Subcutaneous abdominal adipose tissue (tissue), 5 donors: ENCODE measurements at regions not wholly inside any gene's neighbourhood (a gene's known extent, or its start where the extent isn't known, plus 50 kb on each side); places are given as distances from the start of the nearest gene placed in this dataset.

Experiments used
- H3K27ac ChIP-seq: one replicate; pipeline ENCODE4 v1.7.0; 2013; ENCODE audit warnings: low read depth, mild to moderate bottlenecking, inconsistent platforms, low read length, moderate library complexity
- H3K27me3 ChIP-seq, 5 donors: one replicate each; pipeline ENCODE4 v1.7.0; 2013; ENCODE audit warnings: low read length in 5 of 5, inconsistent platforms in 1 of 5; ENCODE audit not compliant: control insufficient read depth in 5 of 5, insufficient read depth in 4 of 5
- H3K36me3 ChIP-seq, 5 donors: one replicate each; pipeline ENCODE4 v1.7.0; 2013; ENCODE audit warnings: low read length in 5 of 5; ENCODE audit not compliant: control insufficient read depth in 5 of 5, insufficient read depth in 5 of 5
- H3K4me1 ChIP-seq, 5 donors: one replicate each; pipeline ENCODE4 v1.7.0; 2013; ENCODE audit warnings: low read length in 5 of 5, mild to moderate bottlenecking in 3 of 5, moderate library complexity in 1 of 5; ENCODE audit not compliant: control insufficient read depth in 5 of 5, insufficient read depth in 5 of 5
- H3K4me3 ChIP-seq, 5 donors: one replicate each; pipeline ENCODE4 v1.7.0; 2013; ENCODE audit warnings: low read length in 5 of 5, low read depth in 1 of 5
- H3K9ac ChIP-seq, 5 donors: one replicate each; pipeline ENCODE4 v1.7.0; 2013; ENCODE audit warnings: low read length in 5 of 5, mild to moderate bottlenecking in 4 of 5, moderate library complexity in 3 of 5
- H3K9me3 ChIP-seq, 5 donors: one replicate each; pipeline ENCODE4 v1.7.0; 2013; ENCODE audit warnings: low read length in 5 of 5; ENCODE audit not compliant: control insufficient read depth in 5 of 5
- donor health status: healthy.
- donor health status: healthy.
- donor health status: healthy.
- donor health status: healthy.
- donor health status: healthy.

DNA sequence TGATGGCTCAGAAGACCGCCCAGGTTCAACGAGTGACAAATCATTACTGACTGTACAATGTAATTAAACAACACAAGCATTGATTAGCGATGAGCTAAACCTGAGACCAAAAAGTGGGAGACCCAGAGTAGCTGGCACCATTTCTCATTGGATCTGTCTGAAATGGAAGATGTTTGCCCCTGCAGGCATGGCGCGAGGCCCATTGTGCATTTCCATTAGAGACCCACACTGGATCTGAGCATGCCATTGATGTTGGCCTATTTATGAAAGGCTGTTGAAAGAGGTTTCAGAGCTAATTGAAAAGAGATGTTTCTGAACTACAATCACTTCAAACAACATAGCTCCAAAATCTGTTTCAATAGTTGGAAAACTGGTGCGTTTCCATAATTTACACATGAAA is 196.7 kb downstream of the TFAP2B start:
- Histone ChIP-seq H3K4me1 (no peaks in the 10 kb centered on the region), H3K36me3 (no peaks in the 10 kb centered on the region), H3K9me3 (no peaks in the 10 kb centered on the region), H3K27me3 (no peaks in the 10 kb centered on the region), H3K27ac (no peak overlapping the region), H3K4me3 (no peak overlapping the region), H3K9ac (no peak overlapping the region)

DNA sequence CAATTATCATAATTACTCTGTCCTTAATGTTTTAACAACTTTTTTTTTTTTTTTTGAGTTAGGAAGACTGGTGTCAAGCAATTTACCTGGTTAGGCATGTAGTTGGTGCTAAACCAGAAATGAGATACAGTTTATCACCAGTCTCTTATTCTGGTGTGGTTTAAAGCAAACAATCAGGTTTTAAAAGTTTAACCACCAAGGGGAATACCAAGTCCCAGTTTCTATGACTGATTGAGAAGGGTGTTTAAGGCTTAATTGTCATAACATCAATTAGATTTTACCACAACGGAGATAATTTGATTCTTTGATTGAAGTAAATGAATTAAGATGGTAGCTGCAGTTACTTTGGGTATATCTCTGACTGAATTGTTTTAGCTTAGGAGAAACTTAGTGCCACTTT is 197.8 kb downstream of the TFAP2B start:
- Histone ChIP-seq H3K9ac (no peak overlapping the region), H3K27me3 (no peaks in the 10 kb centered on the region), H3K36me3 (no peaks in the 10 kb centered on the region), H3K4me1 (peaks cover 0 to 7% (median 0%) of the 10 kb centered on the region in 5 donors), H3K27ac (no peak overlapping the region), H3K4me3 (no peak overlapping the region), H3K9me3 (no peaks in the 10 kb centered on the region)

DNA sequence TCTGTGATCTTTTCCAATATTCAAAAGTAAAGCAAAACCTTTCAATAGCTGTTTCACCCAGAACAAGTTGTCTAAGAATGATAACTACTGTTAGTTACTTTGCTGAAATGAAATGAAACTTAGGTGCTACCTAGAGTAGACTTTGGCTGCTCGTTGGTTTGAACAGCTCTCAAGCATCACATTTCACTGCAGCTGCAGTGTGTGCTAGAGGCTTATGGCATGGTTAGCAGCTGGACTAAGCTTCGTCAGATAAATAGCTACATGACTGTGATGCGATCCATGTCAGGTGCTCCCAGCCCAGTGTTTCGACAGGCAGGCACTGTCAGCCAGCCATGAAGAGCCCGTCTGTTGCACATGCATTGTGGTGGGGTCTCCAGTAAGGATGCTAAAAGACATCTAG is 201.1 kb downstream of the TFAP2B start:
- H3K4me1 ChIP-seq = peaks cover 0 to 7% (median 0%) of the 10 kb centered on the region in 5 donors
- H3K27me3 ChIP-seq = no peaks in the 10 kb centered on the region
- H3K9me3 ChIP-seq = no peaks in the 10 kb centered on the region
- H3K36me3 ChIP-seq = no peaks in the 10 kb centered on the region
- H3K9ac ChIP-seq = no peak overlapping the region
- H3K4me3 ChIP-seq = no peak overlapping the region
- H3K27ac ChIP-seq = no peak overlapping the region

DNA sequence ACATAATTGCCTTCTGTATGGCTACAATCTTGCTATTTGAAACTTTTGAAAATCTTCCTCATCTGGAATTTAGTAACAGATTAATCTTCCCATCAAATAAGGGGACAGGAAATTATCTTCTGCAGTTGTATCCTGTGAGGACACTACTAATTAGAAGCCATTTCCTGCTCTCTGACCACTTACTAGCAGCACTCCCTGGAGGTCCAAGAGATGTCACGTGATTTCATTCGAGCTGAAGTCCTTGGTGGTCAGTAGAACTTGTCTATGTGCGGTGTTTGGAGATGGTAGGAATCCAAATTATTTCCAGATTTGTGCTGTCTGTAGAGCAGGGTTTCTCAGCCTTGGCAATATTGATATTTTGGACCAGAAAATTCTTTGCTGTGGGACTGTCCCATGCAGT is 202.5 kb downstream of the TFAP2B start:
- Histone ChIP-seq H3K9me3 (no peaks in the 10 kb centered on the region), H3K4me3 (no peak overlapping the region), H3K36me3 (no peaks in the 10 kb centered on the region), H3K27ac (no peak overlapping the region), H3K27me3 (no peaks in the 10 kb centered on the region), H3K4me1 (peaks cover 0 to 7% (median 0%) of the 10 kb centered on the region in 5 donors), H3K9ac (no peak overlapping the region)

DNA sequence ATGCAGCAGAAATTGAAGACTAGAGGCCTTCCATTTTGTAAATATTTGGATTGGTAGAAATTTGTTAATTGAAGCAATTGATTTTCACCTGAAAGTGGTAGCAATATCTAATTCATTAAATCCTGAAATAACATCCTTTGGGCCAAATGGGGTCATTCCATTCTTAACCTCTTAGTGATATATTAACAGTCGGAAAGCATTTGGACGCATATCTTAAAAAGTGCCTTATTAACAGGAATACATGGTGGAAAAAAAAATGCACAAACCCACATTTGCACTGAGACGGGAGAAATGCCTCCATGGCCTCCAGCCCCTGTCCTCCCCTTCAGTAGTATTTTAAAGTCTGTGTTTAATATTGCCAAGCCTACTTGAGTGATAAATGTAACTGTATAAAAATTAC is 205.5 kb downstream of the TFAP2B start:
- H3K4me1 ChIP-seq = peaks cover 0 to 7% (median 0%) of the 10 kb centered on the region in 5 donors
- H3K27ac ChIP-seq = no peak overlapping the region
- no peaks in the 10 kb centered on the region for H3K27me3 ChIP-seq
- H3K9me3 ChIP-seq = no peaks in the 10 kb centered on the region
- no peak overlapping the region for H3K4me3 ChIP-seq
- no peak overlapping the region for H3K9ac ChIP-seq
- no peaks in the 10 kb centered on the region for H3K36me3 ChIP-seq

DNA sequence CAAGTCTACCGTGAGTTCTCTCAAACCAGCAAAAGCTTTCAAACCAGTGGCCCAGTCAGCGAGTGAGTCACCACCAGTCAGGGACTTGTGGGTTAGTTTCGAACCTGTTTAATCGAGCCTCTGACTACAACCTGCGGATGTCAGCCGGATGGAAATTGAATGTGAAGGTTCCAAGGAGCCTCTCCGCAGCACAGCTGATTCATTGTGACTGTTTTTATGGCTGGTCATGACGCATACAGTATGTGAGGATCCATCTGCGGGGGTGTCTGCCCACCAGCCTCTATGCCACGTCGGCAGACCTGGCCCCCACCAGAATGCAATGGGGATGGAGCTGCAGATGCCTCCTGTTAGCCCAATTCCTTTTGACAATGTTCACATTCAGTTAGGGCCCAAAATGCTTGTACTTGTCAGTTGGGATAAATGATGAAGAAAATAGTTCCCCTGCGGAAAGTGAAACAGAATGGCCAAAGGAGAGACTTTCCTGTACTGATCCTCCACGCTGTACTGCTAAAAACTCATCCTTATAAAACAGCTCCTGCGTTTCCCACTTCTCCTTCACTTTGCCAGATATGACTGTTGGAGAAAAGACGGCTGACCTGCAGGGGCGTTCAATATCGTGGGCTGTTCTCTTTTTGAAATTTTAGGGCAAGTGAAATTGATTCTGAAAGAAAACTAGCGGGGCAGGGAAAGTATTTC is 206.6 kb downstream of the TFAP2B start:
- Histone ChIP-seq H3K9ac (no peak overlapping the region), H3K4me3 (no peak overlapping the region), H3K4me1 (peaks cover 0 to 7% (median 0%) of the 10 kb centered on the region in 5 donors), H3K27me3 (no peaks in the 10 kb centered on the region), H3K36me3 (no peaks in the 10 kb centered on the region), H3K27ac (no peak overlapping the region), H3K9me3 (no peaks in the 10 kb centered on the region)

DNA sequence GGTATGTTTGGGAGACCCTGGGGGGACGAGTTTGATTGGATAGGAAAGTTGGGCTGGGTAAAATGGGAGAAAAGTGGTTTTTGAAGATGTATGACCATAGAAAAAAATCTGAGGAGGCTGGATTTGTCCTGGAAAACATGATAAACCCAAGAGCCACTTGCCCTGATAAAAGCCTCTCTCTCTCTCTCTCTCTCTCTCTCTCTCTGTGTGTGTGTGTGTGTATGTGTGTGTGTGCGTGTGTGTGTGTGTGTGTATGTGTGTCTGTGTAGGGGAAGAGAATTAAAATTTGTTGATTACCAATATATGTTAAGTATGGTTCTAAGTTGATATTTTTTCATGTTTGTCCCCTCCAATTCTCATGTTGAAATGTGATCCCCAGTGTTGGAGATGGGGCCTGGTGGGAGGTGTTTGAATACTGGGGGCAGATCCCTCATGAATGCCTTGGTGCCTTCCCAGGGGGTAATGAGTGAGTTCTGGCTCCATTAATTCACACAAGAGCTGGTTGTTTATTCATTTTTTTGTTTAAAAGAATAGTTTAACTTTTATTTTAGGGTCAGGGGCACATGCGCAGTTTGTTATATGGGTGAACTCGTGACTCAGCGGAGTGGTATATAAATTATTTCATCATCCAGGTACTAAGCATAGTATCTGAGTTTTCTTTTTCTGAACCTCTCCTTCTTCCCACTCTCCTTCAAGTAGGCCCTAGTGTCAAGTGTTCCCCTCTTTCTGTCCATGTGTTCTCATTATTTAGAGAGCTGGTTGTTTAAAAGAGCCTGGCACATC is 208.8 kb downstream of the TFAP2B start:
- no peaks in the 10 kb centered on the region for H3K27me3 ChIP-seq
- H3K27ac ChIP-seq = no peak overlapping the region
- H3K9me3 ChIP-seq = no peaks in the 10 kb centered on the region
- no peak overlapping the region for H3K9ac ChIP-seq
- no peak overlapping the region for H3K4me3 ChIP-seq
- no peaks in the 10 kb centered on the region for H3K4me1 ChIP-seq
- H3K36me3 ChIP-seq = no peaks in the 10 kb centered on the region

DNA sequence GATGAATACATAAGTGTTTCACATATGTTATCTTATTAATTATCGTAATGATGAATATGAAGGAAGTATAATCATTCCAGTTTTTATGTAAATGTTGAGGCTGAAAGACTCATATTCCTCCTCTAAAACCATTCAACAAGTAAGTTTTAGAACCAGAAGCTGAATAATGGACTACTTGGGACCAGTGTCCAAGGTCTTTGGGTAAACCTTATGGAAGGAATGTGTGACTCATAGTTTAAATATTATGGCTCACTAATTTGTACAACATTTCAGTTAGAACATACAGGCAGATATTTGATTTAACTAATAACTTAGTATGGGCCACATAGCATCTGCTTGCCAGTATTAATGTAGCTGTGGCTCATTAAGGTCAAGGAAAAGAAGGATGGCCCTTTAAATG is 209.6 kb downstream of the TFAP2B start:
- no peak overlapping the region for H3K4me3 ChIP-seq

DNA sequence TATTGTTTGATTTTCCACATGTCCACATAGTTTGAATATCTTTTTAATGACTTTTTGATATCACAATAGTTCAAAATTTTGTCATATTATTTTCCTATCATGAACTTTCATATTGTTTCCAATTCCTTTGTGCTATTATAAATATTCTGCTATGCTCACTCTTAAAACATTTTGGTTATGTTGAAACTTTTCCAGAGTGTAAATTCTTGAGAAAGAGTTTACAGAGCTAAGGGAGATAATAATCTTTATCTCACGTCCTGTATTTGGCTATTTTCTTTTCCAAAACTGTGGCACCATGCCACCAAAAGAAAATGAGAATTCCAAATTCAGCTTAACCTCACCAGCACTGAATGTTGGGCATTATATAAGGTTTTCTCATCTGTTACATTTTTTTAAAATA is 210.9 kb downstream of the TFAP2B start:
- Histone ChIP-seq H3K4me1 (no peaks in the 10 kb centered on the region), H3K9ac (no peak overlapping the region), H3K4me3 (no peak overlapping the region), H3K27me3 (no peaks in the 10 kb centered on the region), H3K36me3 (no peaks in the 10 kb centered on the region), H3K27ac (no peak overlapping the region), H3K9me3 (no peaks in the 10 kb centered on the region)

More for the DNA sequence above, 209.6 kb downstream of the TFAP2B start:
- H3K9ac ChIP-seq = no peak overlapping the region
- no peaks in the 10 kb centered on the region for H3K9me3 ChIP-seq
- no peaks in the 10 kb centered on the region for H3K4me1 ChIP-seq
- H3K36me3 ChIP-seq = no peaks in the 10 kb centered on the region
- H3K27me3 ChIP-seq = no peaks in the 10 kb centered on the region
- no peak overlapping the region for H3K27ac ChIP-seq

DNA sequence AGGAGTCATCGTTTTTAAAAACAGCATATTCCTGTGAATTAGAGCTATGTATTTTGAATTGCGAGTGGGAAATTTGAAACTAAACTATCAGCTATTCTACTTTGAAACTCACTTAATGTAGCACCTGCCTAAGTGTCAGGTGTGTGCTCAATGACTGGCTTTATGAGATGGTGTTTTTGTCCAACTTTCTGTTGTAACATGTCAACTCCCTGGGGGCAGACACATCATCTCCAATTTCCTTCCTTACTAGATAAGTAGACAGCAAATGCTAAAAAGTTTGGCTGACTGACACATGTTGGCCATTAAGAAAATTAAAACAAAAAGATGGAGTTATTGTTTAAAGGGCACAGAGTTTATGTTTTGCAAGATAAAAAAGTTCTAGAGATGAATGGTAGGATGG is 226.9 kb downstream of the TFAP2B start:
- Histone ChIP-seq H3K36me3 (no peaks in the 10 kb centered on the region), H3K9ac (no peak overlapping the region), H3K27ac (no peak overlapping the region), H3K4me1 (no peaks in the 10 kb centered on the region), H3K9me3 (no peaks in the 10 kb centered on the region), H3K27me3 (no peaks in the 10 kb centered on the region), H3K4me3 (no peak overlapping the region)
